DOHH2 (cell line): ENCODE measurements at regions not wholly inside any gene's neighbourhood (a gene's known extent, or its start where the extent isn't known, plus 50 kb on each side); places are given as distances from the start of the nearest gene placed in this dataset.

Experiments used
- EZH2phosphoT487 ChIP-seq: fragments of 200-600 bp; sonication (generic); IDR thresholded peaks from 2 replicates; pipeline ENCODE4 v1.6.1; 2017; ENCODE audit warnings: borderline replicate concordance, mild to moderate bottlenecking, antibody characterized with exemption, low read length, moderate library complexity, mixed read lengths
- TF ChIP-seq, protein P1 (sequence below): fragments of 200-600 bp; sonication (generic); IDR thresholded peaks from one replicate; pipeline ENCODE4 v1.5.1; 2014; ENCODE audit warnings: antibody characterized with exemption, mild to moderate bottlenecking, low read depth, low read length; ENCODE audit not compliant: poor library complexity, severe bottlenecking

DNA sequence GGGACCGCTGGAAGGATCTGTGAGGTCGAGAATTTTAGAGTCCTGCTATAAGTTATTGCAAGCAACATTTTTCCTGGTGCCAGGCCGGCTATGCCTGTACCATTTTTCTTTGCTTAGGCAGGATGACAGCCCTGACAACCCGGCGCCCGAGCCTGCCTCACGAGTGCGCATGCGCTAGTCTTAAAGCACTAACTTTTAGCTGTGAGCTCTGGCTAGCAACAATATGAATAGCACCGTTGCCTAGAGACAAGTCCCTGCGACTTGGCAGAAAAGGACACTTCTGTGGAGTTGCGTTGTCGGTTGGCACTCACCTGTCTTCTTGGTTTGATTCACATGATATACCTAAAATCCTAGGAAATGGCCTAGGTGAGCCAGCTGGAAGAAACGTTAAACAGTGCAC is 663.4 kb upstream of the TSPY4 start:
- TF ChIP-seq, protein P1, sequence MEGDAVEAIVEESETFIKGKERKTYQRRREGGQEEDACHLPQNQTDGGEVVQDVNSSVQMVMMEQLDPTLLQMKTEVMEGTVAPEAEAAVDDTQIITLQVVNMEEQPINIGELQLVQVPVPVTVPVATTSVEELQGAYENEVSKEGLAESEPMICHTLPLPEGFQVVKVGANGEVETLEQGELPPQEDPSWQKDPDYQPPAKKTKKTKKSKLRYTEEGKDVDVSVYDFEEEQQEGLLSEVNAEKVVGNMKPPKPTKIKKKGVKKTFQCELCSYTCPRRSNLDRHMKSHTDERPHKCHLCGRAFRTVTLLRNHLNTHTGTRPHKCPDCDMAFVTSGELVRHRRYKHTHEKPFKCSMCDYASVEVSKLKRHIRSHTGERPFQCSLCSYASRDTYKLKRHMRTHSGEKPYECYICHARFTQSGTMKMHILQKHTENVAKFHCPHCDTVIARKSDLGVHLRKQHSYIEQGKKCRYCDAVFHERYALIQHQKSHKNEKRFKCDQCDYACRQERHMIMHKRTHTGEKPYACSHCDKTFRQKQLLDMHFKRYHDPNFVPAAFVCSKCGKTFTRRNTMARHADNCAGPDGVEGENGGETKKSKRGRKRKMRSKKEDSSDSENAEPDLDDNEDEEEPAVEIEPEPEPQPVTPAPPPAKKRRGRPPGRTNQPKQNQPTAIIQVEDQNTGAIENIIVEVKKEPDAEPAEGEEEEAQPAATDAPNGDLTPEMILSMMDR: no peak
- TF ChIP-seq EZH2phosphoT487: no peak
